ENCODE measurements at regions not wholly inside any gene's neighbourhood (a gene's known extent, or its start where the extent isn't known, plus 50 kb on each side); places are given as distances from the start of the nearest gene placed in this dataset.

- Histone ChIP-seq H3K27me3 (ENCODE audit: control insufficient read depth in 1 of 2, insufficient read depth in 2 of 2, low read length in 2 of 2) (no peaks in the 10 kb centered on the region), H3K4me3 (ENCODE audit: low read depth in 1 of 2, low read length in 2 of 2) (no peak overlapping the region), H3K4me1 (ENCODE audit: insufficient read depth, low read length) (peaks cover 30% of the 10 kb centered on the region), H3K9me3 (ENCODE audit: low read length) (no peaks in the 10 kb centered on the region), H3K9ac (ENCODE audit: low read length) (no peak overlapping the region), H3K36me3 (ENCODE audit: insufficient read depth, low read length) (no peaks in the 10 kb centered on the region), H3K27ac (ENCODE audit: low read depth, low read length) (no peak overlapping the region)
Observed at GRCh38 chr15:39331584-39331983, 249.3 kb upstream of the THBS1 start.

- Histone ChIP-seq H3K36me3 (ENCODE audit: insufficient read depth, low read length) (no peaks in the 10 kb centered on the region), H3K9ac (ENCODE audit: low read length) (no peak overlapping the region), H3K27me3 (ENCODE audit: control insufficient read depth in 1 of 2, insufficient read depth in 2 of 2, low read length in 2 of 2) (no peaks in the 10 kb centered on the region), H3K27ac (ENCODE audit: low read depth, low read length) (no peak overlapping the region), H3K4me3 (ENCODE audit: low read depth in 1 of 2, low read length in 2 of 2) (no peak overlapping the region), H3K4me1 (ENCODE audit: insufficient read depth, low read length) (peaks cover 40% of the 10 kb centered on the region), H3K9me3 (ENCODE audit: low read length) (no peaks in the 10 kb centered on the region)
Observed at GRCh38 chr15:39332846-39333245, 248.0 kb upstream of the THBS1 start.

DNA sequence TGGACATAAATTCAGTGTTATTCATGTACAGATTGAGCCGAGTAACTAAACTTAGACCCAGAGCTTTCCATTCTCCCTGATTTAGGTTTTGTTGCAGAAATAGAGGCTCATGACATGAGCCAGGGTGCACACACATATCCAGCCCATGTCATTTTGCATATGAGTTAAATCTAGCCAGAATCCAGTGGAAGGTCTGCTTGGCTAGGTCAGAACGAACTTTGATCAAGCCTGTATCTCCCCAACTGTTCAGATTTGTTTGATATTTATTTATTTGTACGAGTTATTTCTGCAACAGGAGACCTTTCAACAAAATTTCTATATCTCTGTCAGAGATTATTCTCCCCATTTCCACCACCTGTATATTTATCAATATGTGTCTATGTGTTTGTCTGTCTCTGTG is 247.5 kb upstream of the THBS1 start:
- Histone ChIP-seq H3K9me3 (ENCODE audit: low read length) (no peaks in the 10 kb centered on the region), H3K36me3 (ENCODE audit: insufficient read depth, low read length) (no peaks in the 10 kb centered on the region), H3K27me3 (ENCODE audit: control insufficient read depth in 1 of 2, insufficient read depth in 2 of 2, low read length in 2 of 2) (no peaks in the 10 kb centered on the region), H3K4me3 (ENCODE audit: low read depth in 1 of 2, low read length in 2 of 2) (no peak overlapping the region), H3K27ac (ENCODE audit: low read depth, low read length) (peak overlapping the region; percentile 4), H3K9ac (ENCODE audit: low read length) (no peak overlapping the region), H3K4me1 (ENCODE audit: insufficient read depth, low read length) (peaks cover 40% of the 10 kb centered on the region)

GRCh38 chr15:39333896-39334295 is 247.0 kb upstream of the THBS1 start:
- Histone ChIP-seq H3K4me3 (ENCODE audit: low read depth in 1 of 2, low read length in 2 of 2) (no peak overlapping the region), H3K27ac (ENCODE audit: low read depth, low read length) (no peak overlapping the region), H3K4me1 (ENCODE audit: insufficient read depth, low read length) (peaks cover 40% of the 10 kb centered on the region), H3K27me3 (ENCODE audit: control insufficient read depth in 1 of 2, insufficient read depth in 2 of 2, low read length in 2 of 2) (no peaks in the 10 kb centered on the region), H3K36me3 (ENCODE audit: insufficient read depth, low read length) (no peaks in the 10 kb centered on the region), H3K9me3 (ENCODE audit: low read length) (no peaks in the 10 kb centered on the region), H3K9ac (ENCODE audit: low read length) (no peak overlapping the region)

DNA sequence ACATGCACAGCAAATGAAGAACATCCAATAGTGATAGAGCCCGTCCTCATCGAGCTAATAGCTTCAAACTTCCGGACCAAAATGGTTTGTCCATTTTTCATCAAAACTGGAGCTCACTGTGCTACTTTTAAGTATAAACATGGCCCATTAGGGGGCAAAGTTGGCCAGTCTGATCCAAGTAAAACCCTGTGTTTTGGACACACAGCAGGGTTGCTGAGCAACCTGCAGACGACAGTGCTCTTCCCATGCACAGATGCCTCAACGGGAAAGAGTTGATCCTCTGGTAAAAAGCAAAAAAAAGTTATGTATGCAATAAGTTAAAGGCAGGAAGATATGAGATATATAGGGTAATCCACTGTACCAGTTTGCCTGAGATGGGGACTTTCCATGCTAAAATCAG is 244.0 kb upstream of the THBS1 start:
- no peaks in the 10 kb centered on the region for H3K27me3 ChIP-seq (ENCODE audit: control insufficient read depth in 1 of 2, insufficient read depth in 2 of 2, low read length in 2 of 2)
- H3K4me1 ChIP-seq (ENCODE audit: insufficient read depth, low read length), result peaks cover 40% of the 10 kb centered on the region
- no peaks in the 10 kb centered on the region for H3K9me3 ChIP-seq (ENCODE audit: low read length)
- H3K4me3 ChIP-seq (ENCODE audit: low read depth in 1 of 2, low read length in 2 of 2), result no peak overlapping the region
- no peaks in the 10 kb centered on the region for H3K36me3 ChIP-seq (ENCODE audit: insufficient read depth, low read length)
- no peak overlapping the region for H3K9ac ChIP-seq (ENCODE audit: low read length)
- no peak overlapping the region for H3K27ac ChIP-seq (ENCODE audit: low read depth, low read length)

- H3K4me1 ChIP-seq (ENCODE audit: insufficient read depth, low read length), result peaks cover 29% of the 10 kb centered on the region
Observed at GRCh38 chr15:39338251-39338650, 242.6 kb upstream of the THBS1 start.

GRCh38 chr15:39340903-39341645 is 239.8 kb upstream of the THBS1 start:
- Histone ChIP-seq H3K27me3 (ENCODE audit: control insufficient read depth in 1 of 2, insufficient read depth in 2 of 2, low read length in 2 of 2) (no peaks in the 10 kb centered on the region), H3K27ac (ENCODE audit: low read depth, low read length) (no peak overlapping the region), H3K4me1 (ENCODE audit: insufficient read depth, low read length) (peaks cover 13% of the 10 kb centered on the region), H3K4me3 (ENCODE audit: low read depth in 1 of 2, low read length in 2 of 2) (no peak overlapping the region), H3K9ac (ENCODE audit: low read length) (no peak overlapping the region), H3K9me3 (ENCODE audit: low read length) (no peaks in the 10 kb centered on the region), H3K36me3 (ENCODE audit: insufficient read depth, low read length) (no peaks in the 10 kb centered on the region)

More at GRCh38 chr15:39338251-39338650, 242.6 kb upstream of the THBS1 start:
- no peak overlapping the region for H3K4me3 ChIP-seq (ENCODE audit: low read depth in 1 of 2, low read length in 2 of 2)
- H3K36me3 ChIP-seq (ENCODE audit: insufficient read depth, low read length), result no peaks in the 10 kb centered on the region
- H3K9ac ChIP-seq (ENCODE audit: low read length), result no peak overlapping the region
- no peaks in the 10 kb centered on the region for H3K27me3 ChIP-seq (ENCODE audit: control insufficient read depth in 1 of 2, insufficient read depth in 2 of 2, low read length in 2 of 2)
- H3K9me3 ChIP-seq (ENCODE audit: low read length), result no peaks in the 10 kb centered on the region
- no peak overlapping the region for H3K27ac ChIP-seq (ENCODE audit: low read depth, low read length)

GRCh38 chr15:39344662-39345141 is 236.2 kb upstream of the THBS1 start:
- Histone ChIP-seq H3K4me3 (ENCODE audit: low read depth in 1 of 2, low read length in 2 of 2) (no peak overlapping the region), H3K27ac (ENCODE audit: low read depth, low read length) (no peak overlapping the region), H3K9me3 (ENCODE audit: low read length) (no peaks in the 10 kb centered on the region), H3K4me1 (ENCODE audit: insufficient read depth, low read length) (no peaks in the 10 kb centered on the region), H3K27me3 (ENCODE audit: control insufficient read depth in 1 of 2, insufficient read depth in 2 of 2, low read length in 2 of 2) (no peaks in the 10 kb centered on the region), H3K36me3 (ENCODE audit: insufficient read depth, low read length) (no peaks in the 10 kb centered on the region), H3K9ac (ENCODE audit: low read length) (no peak overlapping the region)

DNA sequence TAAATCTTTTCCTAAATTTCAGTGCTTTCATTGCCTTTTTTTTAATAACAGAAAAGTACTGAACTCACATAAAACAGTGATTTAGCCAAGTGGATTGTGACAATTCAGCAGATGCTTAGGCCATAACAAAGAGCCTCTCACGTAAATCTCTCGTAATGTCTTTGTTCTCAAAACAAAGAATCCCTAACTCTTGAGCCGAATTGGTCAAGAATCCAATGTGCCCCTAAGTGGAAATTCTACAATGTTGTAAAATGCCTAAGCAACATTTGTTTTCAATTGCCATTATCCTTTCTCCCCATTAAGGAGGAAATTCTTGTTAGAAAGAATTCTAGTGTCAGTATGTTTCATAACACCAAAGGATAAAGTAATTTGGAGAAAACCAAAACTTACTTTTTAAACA is 235.7 kb upstream of the THBS1 start:
- no peaks in the 10 kb centered on the region for H3K36me3 ChIP-seq (ENCODE audit: insufficient read depth, low read length)
- no peaks in the 10 kb centered on the region for H3K4me1 ChIP-seq (ENCODE audit: insufficient read depth, low read length)
- H3K27me3 ChIP-seq (ENCODE audit: control insufficient read depth in 1 of 2, insufficient read depth in 2 of 2, low read length in 2 of 2), result no peaks in the 10 kb centered on the region
- H3K9ac ChIP-seq (ENCODE audit: low read length), result no peak overlapping the region
- no peaks in the 10 kb centered on the region for H3K9me3 ChIP-seq (ENCODE audit: low read length)
- H3K27ac ChIP-seq (ENCODE audit: low read depth, low read length), result no peak overlapping the region
- H3K4me3 ChIP-seq (ENCODE audit: low read depth in 1 of 2, low read length in 2 of 2), result no peak overlapping the region

- Histone ChIP-seq H3K27me3 (ENCODE audit: control insufficient read depth in 1 of 2, insufficient read depth in 2 of 2, low read length in 2 of 2) (no peaks in the 10 kb centered on the region), H3K4me1 (ENCODE audit: insufficient read depth, low read length) (no peaks in the 10 kb centered on the region), H3K36me3 (ENCODE audit: insufficient read depth, low read length) (no peaks in the 10 kb centered on the region), H3K9ac (ENCODE audit: low read length) (no peak overlapping the region), H3K27ac (ENCODE audit: low read depth, low read length) (no peak overlapping the region), H3K4me3 (ENCODE audit: low read depth in 1 of 2, low read length in 2 of 2) (no peak overlapping the region), H3K9me3 (ENCODE audit: low read length) (no peaks in the 10 kb centered on the region)
Observed at GRCh38 chr15:39347453-39347852, 233.4 kb upstream of the THBS1 start.

DNA sequence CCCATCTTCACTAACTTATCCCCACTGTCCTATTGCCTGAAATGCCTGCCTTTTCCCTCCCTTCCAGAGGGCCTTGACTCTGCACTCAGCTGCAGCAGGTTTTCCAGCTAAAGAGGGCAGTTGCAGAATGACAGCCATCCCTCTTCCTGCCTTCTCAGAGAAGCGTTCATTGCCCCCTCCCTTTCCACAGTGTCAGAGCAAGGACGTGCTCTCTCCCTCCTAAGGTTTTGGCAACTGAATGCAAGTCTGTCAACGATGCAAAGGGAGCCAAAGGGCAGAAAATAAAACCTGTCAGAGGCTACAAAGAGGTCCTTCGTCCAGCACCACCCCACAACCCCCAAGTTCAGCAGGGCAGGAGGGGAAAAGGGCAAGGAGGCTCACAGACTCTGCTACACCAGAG is 230.1 kb upstream of the THBS1 start:
- Histone ChIP-seq H3K4me1 (ENCODE audit: insufficient read depth, low read length) (no peaks in the 10 kb centered on the region), H3K9ac (ENCODE audit: low read length) (no peak overlapping the region), H3K4me3 (ENCODE audit: low read depth in 1 of 2, low read length in 2 of 2) (no peak overlapping the region), H3K36me3 (ENCODE audit: insufficient read depth, low read length) (no peaks in the 10 kb centered on the region), H3K9me3 (ENCODE audit: low read length) (no peaks in the 10 kb centered on the region), H3K27ac (ENCODE audit: low read depth, low read length) (no peak overlapping the region), H3K27me3 (ENCODE audit: control insufficient read depth in 1 of 2, insufficient read depth in 2 of 2, low read length in 2 of 2) (no peaks in the 10 kb centered on the region)

DNA sequence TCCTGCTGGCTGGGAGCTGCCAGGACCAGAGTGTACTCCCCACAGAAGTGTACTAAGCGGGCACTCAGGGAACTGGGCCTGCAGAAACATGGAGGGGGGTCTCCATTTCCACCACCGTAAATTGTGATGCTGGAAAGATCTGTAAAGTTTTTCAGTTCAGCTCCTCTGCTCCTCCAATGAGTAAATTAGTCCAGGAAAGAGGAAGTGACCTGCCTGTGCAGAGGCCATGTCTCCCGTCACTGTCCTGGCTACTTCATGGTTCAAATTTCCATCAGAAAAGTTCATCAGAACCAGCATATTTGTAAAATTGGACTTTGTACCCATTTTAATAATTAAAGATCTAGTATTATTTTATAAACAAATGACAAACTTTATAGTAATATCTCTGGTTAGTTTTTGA is 226.7 kb upstream of the THBS1 start:
- Histone ChIP-seq H3K36me3 (ENCODE audit: insufficient read depth, low read length) (no peaks in the 10 kb centered on the region), H3K27me3 (ENCODE audit: control insufficient read depth in 1 of 2, insufficient read depth in 2 of 2, low read length in 2 of 2) (no peaks in the 10 kb centered on the region), H3K4me3 (ENCODE audit: low read depth in 1 of 2, low read length in 2 of 2) (no peak overlapping the region), H3K9me3 (ENCODE audit: low read length) (no peaks in the 10 kb centered on the region), H3K9ac (ENCODE audit: low read length) (no peak overlapping the region), H3K4me1 (ENCODE audit: insufficient read depth, low read length) (peaks cover 20% of the 10 kb centered on the region), H3K27ac (ENCODE audit: low read depth, low read length) (no peak overlapping the region)
